HG03520 (cell line): ENCODE measurements at regions not wholly inside any gene's neighbourhood (a gene's known extent, or its start where the extent isn't known, plus 50 kb on each side); places are given as distances from the start of the nearest gene placed in this dataset.

Source experiments
- ATAC-seq: cut with Tn5 transposase; IDR thresholded peaks from one replicate; pipeline ENCODE4 v1.9.1; 2021; ENCODE audit warnings: mild to moderate bottlenecking, moderate library complexity; ENCODE audit not compliant: unreplicated experiment

- no peak for ATAC-seq
Measured at GRCh38 chr20:21033817-21034216, 72.3 kb downstream of the LINC00237 start.

GRCh38 chr20:21031666-21032065 is 74.5 kb downstream of the LINC00237 start:
- ATAC-seq = no peak

DNA sequence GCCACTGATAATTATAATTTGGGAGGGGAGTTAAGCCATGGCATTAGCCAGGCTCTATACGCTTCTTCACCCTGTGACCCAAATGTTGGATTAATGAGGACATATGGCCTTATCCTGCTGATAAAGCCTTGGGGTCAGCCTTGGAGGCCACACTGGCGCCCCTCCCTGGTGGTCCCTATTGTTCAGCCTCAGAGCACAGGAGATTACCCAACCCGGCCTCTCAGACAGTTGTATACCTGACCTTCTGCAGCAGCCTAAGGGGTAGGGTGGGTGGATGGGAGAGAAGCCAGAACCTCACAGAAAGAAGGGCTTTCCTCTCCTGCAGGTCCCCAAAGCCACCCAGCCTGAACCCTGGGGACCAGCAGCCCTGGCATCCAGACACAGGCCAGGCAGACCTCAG is 76.8 kb downstream of the LINC00237 start:
- ATAC-seq = no peak

- no peak for ATAC-seq
Measured at GRCh38 chr20:21028921-21029320, 77.2 kb downstream of the LINC00237 start.

DNA sequence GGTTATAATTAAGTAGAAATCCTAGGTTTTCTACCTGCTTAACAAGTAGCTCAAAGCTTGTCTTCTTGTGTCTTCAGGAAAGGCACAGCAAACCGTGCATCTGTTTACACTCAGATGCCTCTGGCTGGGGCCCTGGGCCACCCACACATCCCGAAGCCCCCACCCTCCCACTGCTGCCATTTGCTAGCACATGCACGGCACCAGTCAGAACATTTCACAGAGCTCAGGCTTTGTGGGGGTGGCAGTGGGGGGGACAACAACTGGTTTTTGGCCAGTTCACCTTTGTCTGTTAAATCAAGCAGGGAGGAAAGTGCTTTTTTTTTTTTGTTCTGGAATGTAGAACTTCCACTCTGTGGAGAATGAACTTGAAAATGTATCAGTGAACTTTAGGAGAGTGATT is 77.7 kb downstream of the LINC00237 start:
- ATAC-seq = no peak

DNA sequence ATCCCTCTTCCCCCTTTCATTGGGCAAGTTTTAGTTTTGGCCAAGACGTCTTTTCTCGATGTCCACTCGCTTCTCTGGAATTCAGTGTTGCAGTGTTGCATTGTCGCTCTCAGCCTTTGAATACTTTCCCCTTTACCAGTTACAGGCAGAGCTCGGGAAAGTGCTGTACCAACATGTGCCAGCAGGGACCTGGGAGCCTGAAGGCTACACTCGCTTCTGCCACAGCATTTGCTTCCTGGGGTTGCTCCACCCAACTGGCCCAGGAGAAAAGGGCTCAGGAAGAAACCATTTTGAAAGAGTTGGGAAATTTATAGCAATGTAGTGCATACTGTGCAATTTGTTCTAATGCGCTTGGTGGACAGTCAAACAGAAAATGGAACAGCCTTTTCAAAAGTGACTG is 78.6 kb downstream of the LINC00237 start:
- no peak for ATAC-seq

GRCh38 chr20:21026951-21027350 is 79.2 kb downstream of the LINC00237 start:
- no peak for ATAC-seq

GRCh38 chr20:21024420-21024819 is 81.7 kb downstream of the LINC00237 start:
- ATAC-seq = no peak

DNA sequence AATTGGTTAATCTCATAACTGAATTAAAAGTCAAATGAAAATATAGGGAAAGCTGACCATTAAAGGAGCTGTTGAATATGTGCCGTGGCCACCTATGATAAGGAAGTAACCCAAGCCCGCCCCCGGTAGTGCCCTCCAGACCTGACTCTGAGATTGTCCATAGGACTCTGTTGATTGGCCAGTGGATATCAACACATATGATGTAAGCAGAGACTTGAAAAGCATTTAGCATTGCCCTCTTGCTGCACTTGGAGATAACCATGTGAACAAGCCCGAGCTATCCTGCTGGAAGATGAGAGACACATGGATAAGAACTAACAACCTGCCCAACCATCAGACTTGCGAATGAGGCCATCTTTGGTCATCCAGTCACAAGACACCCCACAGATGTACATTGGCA is 83.2 kb downstream of the LINC00237 start:
- no peak for ATAC-seq

DNA sequence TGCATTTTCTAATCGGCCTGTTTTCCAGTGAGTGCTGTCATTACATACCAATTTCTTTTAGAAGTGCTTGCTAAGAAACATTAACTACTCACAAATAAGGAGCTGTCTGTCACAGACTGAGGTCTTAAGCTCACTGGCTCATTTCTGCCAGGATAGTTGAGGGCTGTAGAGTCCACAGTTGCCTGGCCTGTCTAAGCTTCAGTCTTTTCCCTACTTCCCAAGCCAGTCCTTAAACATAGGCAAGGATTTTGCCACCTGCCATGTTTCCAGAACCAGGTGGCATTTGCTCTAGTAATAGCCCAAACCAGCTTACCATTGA is 84.7 kb downstream of the LINC00237 start:
- ATAC-seq = no peak

DNA sequence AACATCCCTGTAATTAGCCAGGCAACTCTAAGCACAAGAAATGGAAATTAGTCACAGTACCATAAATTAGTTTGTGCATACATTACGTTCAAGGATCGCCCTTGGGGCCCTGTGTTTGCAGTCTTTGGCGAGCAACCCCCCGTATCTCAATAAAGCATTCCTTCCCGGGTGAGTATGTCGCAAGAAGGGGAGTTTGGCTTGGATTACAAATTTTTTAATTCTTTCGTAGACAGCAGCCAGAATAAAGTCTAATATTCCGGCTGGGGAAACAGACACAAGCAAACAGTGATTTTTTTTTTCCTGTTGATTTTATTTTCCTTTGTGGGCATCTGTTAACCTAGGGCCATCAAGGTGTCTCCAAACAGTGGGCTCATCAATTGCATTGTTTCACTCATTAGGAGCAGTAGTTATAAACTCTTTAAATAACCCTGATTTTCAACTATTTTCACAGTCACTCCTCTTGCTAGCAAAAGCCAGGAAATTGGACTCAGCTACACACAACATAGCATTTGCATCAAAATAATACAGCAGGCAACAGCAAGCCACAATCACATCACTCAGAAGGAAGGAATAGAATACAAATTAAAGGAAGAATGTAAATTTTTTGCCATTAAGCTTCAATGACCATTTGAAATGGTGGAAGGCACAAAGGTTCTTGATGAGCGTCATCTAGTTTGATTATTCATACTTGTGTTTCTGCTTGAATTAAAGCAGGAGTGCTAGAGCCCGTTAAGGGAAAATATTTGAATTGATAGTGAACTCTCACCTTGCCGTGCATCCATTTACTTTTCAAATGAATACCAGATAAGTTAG is 85.3 kb downstream of the LINC00237 start:
- ATAC-seq = no peak

GRCh38 chr20:21019814-21020658 is 86.1 kb downstream of the LINC00237 start:
- no peak for ATAC-seq

- ATAC-seq = no peak
Measured at GRCh38 chr20:21019468-21019813, 86.7 kb downstream of the LINC00237 start.

DNA sequence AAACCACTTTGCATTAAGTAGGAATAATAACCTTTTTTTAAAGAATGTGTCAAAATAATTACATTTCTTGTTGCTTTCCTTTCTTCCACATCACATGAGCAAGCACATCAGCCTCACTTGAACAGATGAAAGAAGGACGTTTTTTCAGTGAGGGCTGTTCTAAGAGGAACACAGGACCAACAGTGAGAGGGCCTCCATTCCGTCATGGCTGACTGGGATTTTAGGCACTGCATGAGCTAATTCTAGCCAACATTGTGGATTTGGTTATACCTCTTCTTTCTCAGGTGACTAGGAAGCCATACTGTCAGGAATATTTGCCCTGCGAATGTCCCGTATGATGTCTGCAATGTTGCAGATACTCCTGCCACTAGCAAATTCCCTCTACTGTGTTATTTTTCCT is 87.6 kb downstream of the LINC00237 start:
- ATAC-seq = no peak

GRCh38 chr20:21017528-21018085 is 88.6 kb downstream of the LINC00237 start:
- no peak for ATAC-seq

GRCh38 chr20:21016751-21017150 is 89.4 kb downstream of the LINC00237 start:
- ATAC-seq = no peak

- ATAC-seq = no peak
Measured at GRCh38 chr20:21014528-21014927, 91.6 kb downstream of the LINC00237 start.

GRCh38 chr20:21008951-21009350 is 97.2 kb downstream of the LINC00237 start:
- no peak for ATAC-seq

- ATAC-seq = no peak
Measured at GRCh38 chr20:21006611-21007010, 99.5 kb downstream of the LINC00237 start.

DNA sequence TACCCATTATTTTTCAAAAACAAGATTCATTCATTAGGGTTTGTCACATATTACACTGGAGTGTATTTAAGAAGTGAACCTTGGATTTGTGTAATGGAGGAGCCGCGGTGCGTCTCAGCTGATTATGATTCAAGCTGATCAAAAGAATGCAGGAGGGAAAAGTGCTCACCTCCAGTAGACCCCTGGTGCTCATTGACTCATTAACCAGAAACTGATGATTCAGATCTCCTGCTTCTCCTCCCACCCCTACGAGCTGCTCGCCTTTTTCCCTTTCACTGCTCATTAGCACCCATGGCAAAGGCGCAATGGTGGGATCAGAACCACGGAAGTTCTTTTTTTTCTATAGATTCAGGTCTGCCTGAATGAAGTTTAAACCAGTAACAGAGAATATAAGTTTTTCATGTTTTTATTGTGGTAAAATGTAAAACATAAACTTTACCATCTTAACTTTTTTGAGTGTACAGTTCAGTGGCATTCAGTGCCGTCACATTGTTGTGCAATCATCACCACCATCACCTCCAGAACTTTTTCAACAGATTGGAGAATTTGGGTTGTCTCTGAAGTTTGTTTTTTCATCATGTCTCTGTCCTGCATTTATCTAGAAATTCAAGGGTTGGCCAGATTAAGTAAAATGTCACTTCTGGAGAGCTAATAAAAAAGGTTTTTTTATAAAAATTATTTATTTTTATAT is 101.6 kb downstream of the LINC00237 start:
- ATAC-seq = no peak

DNA sequence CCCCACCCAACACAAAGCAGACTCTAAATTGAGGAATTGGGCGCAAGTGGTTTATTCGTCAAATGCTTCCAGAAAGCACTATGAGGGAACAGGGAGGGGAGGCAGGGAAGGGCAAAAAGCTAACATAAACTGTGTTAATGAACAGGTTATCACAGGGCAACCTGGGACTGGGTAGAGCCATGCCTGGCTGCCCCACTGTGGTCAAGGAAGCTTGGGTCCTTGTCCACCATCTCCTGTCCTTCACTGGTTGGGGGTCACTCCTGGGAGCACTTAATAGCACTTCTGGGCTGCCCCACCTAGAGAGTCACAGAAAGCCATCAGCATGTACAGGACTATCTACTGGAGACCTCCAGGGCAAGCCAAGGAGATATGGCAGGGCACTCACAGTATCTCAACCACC is 102.3 kb downstream of the LINC00237 start:
- no peak for ATAC-seq
